ENCODE measurements at regions not wholly inside any gene's neighbourhood (a gene's known extent, or its start where the extent isn't known, plus 50 kb on each side); places are given as distances from the start of the nearest gene placed in this dataset.

- H3K4me3 ChIP-seq (ENCODE audit: low read depth, low read length) = no peak overlapping the region
- DNase-seq (ENCODE audit: low read depth) (no peak), FAIRE-seq (no peak)
- no peaks in the 10 kb centered on the region for H3K27me3 ChIP-seq (ENCODE audit: control insufficient read depth, insufficient read depth, low read length)
- H3K36me3 ChIP-seq (ENCODE audit: control insufficient read depth, insufficient read depth, low read length) = no peaks in the 10 kb centered on the region
- no peak for TF ChIP-seq CTCF (IDR thresholded peaks at IDR 0.05; ENCODE audit: insufficient read depth, low read length, severe bottlenecking)
Observed at GRCh38 chr22:23377767-23378166, 197.5 kb downstream of the BCR start.

- H3K4me3 ChIP-seq (ENCODE audit: low read depth, low read length) = no peak overlapping the region
- peak; percentile 55 for TF ChIP-seq CTCF (IDR thresholded peaks at IDR 0.05; ENCODE audit: insufficient read depth, low read length, severe bottlenecking)
- H3K27me3 ChIP-seq (ENCODE audit: control insufficient read depth, insufficient read depth, low read length) = no peaks in the 10 kb centered on the region
- no peaks in the 10 kb centered on the region for H3K36me3 ChIP-seq (ENCODE audit: control insufficient read depth, insufficient read depth, low read length)
- DNase-seq (ENCODE audit: low read depth) (peak; percentile 26), FAIRE-seq (peak; percentile 18)
Observed at GRCh38 chr22:23376256-23376655, 195.9 kb downstream of the BCR start.

- no peaks in the 10 kb centered on the region for H3K36me3 ChIP-seq (ENCODE audit: control insufficient read depth, insufficient read depth, low read length)
Observed at GRCh38 chr22:23375031-23375827, 194.9 kb downstream of the BCR start.

GRCh38 chr22:23373601-23374000 is 193.3 kb downstream of the BCR start:
- FAIRE-seq (no peak), DNase-seq (ENCODE audit: low read depth) (no peak)
- no peak for TF ChIP-seq CTCF (IDR thresholded peaks at IDR 0.05; ENCODE audit: insufficient read depth, low read length, severe bottlenecking)
- Histone ChIP-seq H3K36me3 (ENCODE audit: control insufficient read depth, insufficient read depth, low read length) (no peaks in the 10 kb centered on the region), H3K4me3 (ENCODE audit: low read depth, low read length) (no peak overlapping the region), H3K27me3 (ENCODE audit: control insufficient read depth, insufficient read depth, low read length) (peaks cover 6% of the 10 kb centered on the region)

More at GRCh38 chr22:23375031-23375827, 194.9 kb downstream of the BCR start:
- Histone ChIP-seq H3K4me3 (ENCODE audit: low read depth, low read length) (no peak overlapping the region), H3K27me3 (ENCODE audit: control insufficient read depth, insufficient read depth, low read length) (no peaks in the 10 kb centered on the region)
- FAIRE-seq (peak; percentile 76), DNase-seq (ENCODE audit: low read depth) (no peak)
- no peak for TF ChIP-seq CTCF (IDR thresholded peaks at IDR 0.05; ENCODE audit: insufficient read depth, low read length, severe bottlenecking)

DNA sequence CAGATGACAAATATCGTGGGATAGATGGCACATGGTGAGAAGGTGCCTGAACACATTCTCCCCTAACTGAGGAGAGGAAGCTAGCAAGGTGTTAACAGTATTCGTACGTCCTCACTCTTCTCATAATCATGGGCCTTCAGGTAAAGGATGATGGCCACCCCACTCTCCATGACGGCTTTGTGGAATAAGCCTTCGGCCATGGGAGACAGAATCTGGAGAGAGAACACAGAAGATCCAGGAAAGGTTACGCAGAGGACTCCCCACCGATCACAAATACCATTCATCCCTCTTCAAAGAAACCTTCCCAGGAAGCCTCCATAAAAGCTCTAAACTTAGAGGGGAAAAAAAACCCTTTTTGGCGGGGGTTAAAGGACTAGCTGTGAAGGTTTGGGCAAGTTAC is 189.9 kb downstream of the BCR start:
- no peak for FAIRE-seq
- TF ChIP-seq CTCF (IDR thresholded peaks at IDR 0.05; ENCODE audit: insufficient read depth, low read length, severe bottlenecking) = no peak

More for the DNA sequence above, 189.9 kb downstream of the BCR start:
- Histone ChIP-seq H3K27me3 (ENCODE audit: control insufficient read depth, insufficient read depth, low read length) (peaks cover 11% of the 10 kb centered on the region), H3K4me3 (ENCODE audit: low read depth, low read length) (no peak overlapping the region), H3K36me3 (ENCODE audit: control insufficient read depth, insufficient read depth, low read length) (no peaks in the 10 kb centered on the region)
- DNase-seq (ENCODE audit: low read depth) = no peak

Data from bronchial epithelial cell (primary cell).